ENCODE measurements at regions not wholly inside any gene's neighbourhood (a gene's known extent, or its start where the extent isn't known, plus 50 kb on each side); places are given as distances from the start of the nearest gene placed in this dataset.

DNA sequence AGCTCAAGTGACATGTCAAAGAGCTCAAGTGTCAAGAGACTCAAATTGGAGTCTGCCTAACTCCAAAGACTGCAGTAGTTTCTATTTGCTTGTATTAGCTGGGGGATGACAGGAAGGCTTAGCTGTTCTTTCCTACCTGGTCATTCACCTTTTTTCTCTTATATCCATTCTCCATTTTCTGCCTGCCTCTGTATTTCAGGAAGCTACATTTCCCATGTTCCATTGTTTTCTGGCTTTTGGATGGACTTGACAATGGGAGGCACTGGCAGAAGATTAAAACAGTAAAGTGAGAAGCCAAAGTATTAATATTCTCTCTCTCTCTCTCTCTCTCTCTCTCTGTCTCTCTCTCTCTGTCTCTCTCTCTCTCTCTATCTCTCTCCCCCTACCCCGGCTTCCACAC lies 135.7 kb upstream of the ADAMTS18 start:
- TF ChIP-seq, protein P1, sequence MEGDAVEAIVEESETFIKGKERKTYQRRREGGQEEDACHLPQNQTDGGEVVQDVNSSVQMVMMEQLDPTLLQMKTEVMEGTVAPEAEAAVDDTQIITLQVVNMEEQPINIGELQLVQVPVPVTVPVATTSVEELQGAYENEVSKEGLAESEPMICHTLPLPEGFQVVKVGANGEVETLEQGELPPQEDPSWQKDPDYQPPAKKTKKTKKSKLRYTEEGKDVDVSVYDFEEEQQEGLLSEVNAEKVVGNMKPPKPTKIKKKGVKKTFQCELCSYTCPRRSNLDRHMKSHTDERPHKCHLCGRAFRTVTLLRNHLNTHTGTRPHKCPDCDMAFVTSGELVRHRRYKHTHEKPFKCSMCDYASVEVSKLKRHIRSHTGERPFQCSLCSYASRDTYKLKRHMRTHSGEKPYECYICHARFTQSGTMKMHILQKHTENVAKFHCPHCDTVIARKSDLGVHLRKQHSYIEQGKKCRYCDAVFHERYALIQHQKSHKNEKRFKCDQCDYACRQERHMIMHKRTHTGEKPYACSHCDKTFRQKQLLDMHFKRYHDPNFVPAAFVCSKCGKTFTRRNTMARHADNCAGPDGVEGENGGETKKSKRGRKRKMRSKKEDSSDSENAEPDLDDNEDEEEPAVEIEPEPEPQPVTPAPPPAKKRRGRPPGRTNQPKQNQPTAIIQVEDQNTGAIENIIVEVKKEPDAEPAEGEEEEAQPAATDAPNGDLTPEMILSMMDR (IDR thresholded peaks at IDR 0.05): no peak
- no peak for TF ChIP-seq EP300 (IDR thresholded peaks at IDR 0.05)
- TF ChIP-seq POLR2A (IDR thresholded peaks at IDR 0.05): no peak
- no peak for TF ChIP-seq POLR2AphosphoS5 (IDR thresholded peaks at IDR 0.05)

Measured in stomach (tissue), 4 donors.